Sigmoid colon (tissue), 6 donors: ENCODE measurements at regions not wholly inside any gene's neighbourhood (a gene's known extent, or its start where the extent isn't known, plus 50 kb on each side); places are given as distances from the start of the nearest gene placed in this dataset.

Source experiments
- DNase-seq: peaks from one replicate; pipeline ENCODE4 v3.0.0-alpha.2; 2019
- H3K27ac ChIP-seq, 4 donors: fragments of 200-600 bp; sonication (generic); one replicate each; pipeline ENCODE4 v1.5.1; 2016 to 2019; ENCODE audit warnings: mild to moderate bottlenecking in 1 of 4
- H3K27me3 ChIP-seq, 3 donors: fragments of 200-600 bp; sonication (generic); one replicate each; pipeline ENCODE4 v1.5.1; 2019; ENCODE audit warnings: mild to moderate bottlenecking in 1 of 3
- H3K36me3 ChIP-seq, 4 donors: fragments of 200-600 bp; sonication (generic); one replicate each; pipeline ENCODE4 v1.5.1; 2016 to 2019
- H3K4me1 ChIP-seq, 4 donors: fragments of 200-600 bp; sonication (generic); one replicate each; pipeline ENCODE4 v1.5.1; 2017 to 2019
- H3K4me3 ChIP-seq, 4 donors: fragments of 200-600 bp; sonication (generic); one replicate each; pipeline ENCODE4 v1.5.1; 2017 to 2019; ENCODE audit warnings: mild to moderate bottlenecking in 2 of 4, moderate library complexity in 1 of 4
- H3K9me3 ChIP-seq, 4 donors: fragments of 200-600 bp in 3 of 4; sonication (generic) in 3 of 4; one replicate each; pipeline versions ENCODE4 v1.5.1 to v1.6.1; 2013 to 2019
- EP300 ChIP-seq, 4 donors: sonication (generic); formaldehyde crosslinking; IDR thresholded peaks; one replicate each; pipeline ENCODE4 v1.6.1; 2017; ENCODE audit warnings: antibody characterized with exemption in 4 of 4
- POLR2A ChIP-seq, 2 donors: fragments of 450-650 bp; IDR thresholded peaks; one replicate each; pipeline ENCODE4 v1.6.1; 2016; ENCODE audit warnings: antibody characterized with exemption in 2 of 2, mild to moderate bottlenecking in 2 of 2, moderate library complexity in 2 of 2
- POLR2AphosphoS5 ChIP-seq, 4 donors: sonication (generic); formaldehyde crosslinking; IDR thresholded peaks; one replicate each; pipeline ENCODE4 v1.6.1; 2017; ENCODE audit warnings: antibody characterized with exemption in 4 of 4
- WGBS, 2 donors: extraction: QIAGEN DNeasy Blood & Tissue Kit; methylation state at CpG; one replicate each; pipeline ENCODE4 v1.1.7; 2013; 5-methylcytosine and 5-hydroxymethylcytosine counted together
- intact Hi-C: fragments of 100-400 bp; cut with DNase I; formaldehyde crosslinking; loops from one replicate; pipeline ENCODE4 v1.15.1; 2023
- TF ChIP-seq, protein P1 (sequence below), 4 experiments: fragments of 450-650 bp in 3 of 4; fragments of 200-600 bp in 1 of 4; IDR thresholded peaks; one replicate each; pipeline ENCODE4 v1.5.1; 2016 to 2019; ENCODE audit warnings: antibody characterized with exemption in 4 of 4, mild to moderate bottlenecking in 3 of 4, moderate library complexity in 2 of 4
- donor health status: healthy with polysubstance abuse.
- donor health status: healthy.

DNA sequence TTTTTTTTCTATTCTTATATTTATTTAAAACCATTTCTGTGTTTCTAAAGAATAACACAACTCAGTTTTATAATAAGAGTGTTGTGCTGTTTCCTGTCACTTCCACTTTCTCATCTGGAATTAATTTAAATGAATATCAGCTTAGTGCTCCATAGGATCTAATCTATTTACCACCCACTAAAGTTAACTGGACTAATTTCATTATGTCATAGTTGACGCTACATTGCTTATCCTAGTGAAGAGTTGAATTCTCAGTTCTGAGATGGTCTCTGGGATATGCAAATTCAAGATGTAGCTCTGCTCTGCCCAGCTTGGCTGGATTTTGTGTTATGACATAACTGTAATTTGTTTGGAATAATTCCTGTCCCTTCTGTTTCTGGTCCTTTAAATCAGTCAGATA, 380.1 kb downstream of the METTL15 start:
- no peaks in the 10 kb centered on the region for H3K27me3 ChIP-seq
- H3K4me3 ChIP-seq: no peak overlapping the region
- H3K9me3 ChIP-seq: no peaks in the 10 kb centered on the region
- WGBS, 2 donors: 47 to 60% methylated on average over 1 of the region's 1 CpG
- intact Hi-C loops: no loop called here
- no peaks in the 10 kb centered on the region for H3K4me1 ChIP-seq
- no peak for TF ChIP-seq EP300 (IDR thresholded peaks at IDR 0.05)
- no peak for TF ChIP-seq POLR2AphosphoS5 (IDR thresholded peaks at IDR 0.05)
- TF ChIP-seq, protein P1, sequence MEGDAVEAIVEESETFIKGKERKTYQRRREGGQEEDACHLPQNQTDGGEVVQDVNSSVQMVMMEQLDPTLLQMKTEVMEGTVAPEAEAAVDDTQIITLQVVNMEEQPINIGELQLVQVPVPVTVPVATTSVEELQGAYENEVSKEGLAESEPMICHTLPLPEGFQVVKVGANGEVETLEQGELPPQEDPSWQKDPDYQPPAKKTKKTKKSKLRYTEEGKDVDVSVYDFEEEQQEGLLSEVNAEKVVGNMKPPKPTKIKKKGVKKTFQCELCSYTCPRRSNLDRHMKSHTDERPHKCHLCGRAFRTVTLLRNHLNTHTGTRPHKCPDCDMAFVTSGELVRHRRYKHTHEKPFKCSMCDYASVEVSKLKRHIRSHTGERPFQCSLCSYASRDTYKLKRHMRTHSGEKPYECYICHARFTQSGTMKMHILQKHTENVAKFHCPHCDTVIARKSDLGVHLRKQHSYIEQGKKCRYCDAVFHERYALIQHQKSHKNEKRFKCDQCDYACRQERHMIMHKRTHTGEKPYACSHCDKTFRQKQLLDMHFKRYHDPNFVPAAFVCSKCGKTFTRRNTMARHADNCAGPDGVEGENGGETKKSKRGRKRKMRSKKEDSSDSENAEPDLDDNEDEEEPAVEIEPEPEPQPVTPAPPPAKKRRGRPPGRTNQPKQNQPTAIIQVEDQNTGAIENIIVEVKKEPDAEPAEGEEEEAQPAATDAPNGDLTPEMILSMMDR (IDR thresholded peaks at IDR 0.05): no peak
- no peak for TF ChIP-seq POLR2A (IDR thresholded peaks at IDR 0.05)
- no peak overlapping the region for H3K27ac ChIP-seq
- DNase-seq: no peak
- H3K36me3 ChIP-seq: no peaks in the 10 kb centered on the region

DNA sequence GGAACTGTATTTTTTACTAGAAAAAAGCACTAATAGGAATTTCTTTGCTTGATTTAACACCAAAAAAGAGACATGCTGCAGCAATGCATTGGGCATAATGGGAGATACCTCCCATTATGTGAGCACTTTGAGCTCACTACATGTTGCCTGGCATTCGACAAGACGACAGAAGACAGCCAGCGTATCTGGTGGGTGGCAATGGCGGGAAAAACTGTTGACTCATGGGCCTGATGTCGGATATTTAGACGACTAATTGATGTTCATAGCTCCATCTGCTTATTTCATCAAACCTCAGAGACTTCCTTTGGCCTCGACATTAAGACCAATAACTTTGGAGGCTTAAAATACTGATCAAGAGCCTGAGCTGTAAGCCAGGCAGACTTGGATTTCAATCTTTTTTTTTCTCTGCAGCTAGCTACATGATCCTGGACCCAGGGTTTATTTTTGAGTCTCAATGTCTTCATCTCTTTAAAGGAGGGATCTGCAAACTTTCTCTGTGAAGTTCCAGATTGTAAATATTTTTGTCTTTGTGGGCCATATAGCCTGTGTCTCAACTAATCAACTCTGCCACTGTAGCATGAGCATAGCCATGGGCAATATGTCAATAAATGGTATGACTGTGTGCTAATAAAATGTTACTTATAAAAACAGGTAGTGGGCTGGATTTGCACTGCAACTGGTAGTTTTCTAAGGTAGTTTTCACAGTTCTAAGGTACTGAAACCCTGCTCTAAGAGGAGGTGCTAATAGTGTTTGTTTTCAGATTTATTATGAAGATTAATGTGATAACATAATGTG, 375.1 kb downstream of the METTL15 start:
- Histone ChIP-seq H3K36me3 (no peaks in the 10 kb centered on the region), H3K9me3 (no peaks in the 10 kb centered on the region), H3K4me3 (no peak overlapping the region), H3K4me1 (no peaks in the 10 kb centered on the region), H3K27ac (no peak overlapping the region), H3K27me3 (no peaks in the 10 kb centered on the region)
- intact Hi-C loops: no loop called here
- TF ChIP-seq EP300 (IDR thresholded peaks at IDR 0.05) (no peak), POLR2AphosphoS5 (IDR thresholded peaks at IDR 0.05) (no peak), POLR2A (IDR thresholded peaks at IDR 0.05) (no peak)
- TF ChIP-seq, protein P1 (IDR thresholded peaks at IDR 0.05): no peak
- no peak for DNase-seq
- 91 to 94% methylated on average over 7 of the region's 7 CpGs for WGBS, 2 donors

DNA sequence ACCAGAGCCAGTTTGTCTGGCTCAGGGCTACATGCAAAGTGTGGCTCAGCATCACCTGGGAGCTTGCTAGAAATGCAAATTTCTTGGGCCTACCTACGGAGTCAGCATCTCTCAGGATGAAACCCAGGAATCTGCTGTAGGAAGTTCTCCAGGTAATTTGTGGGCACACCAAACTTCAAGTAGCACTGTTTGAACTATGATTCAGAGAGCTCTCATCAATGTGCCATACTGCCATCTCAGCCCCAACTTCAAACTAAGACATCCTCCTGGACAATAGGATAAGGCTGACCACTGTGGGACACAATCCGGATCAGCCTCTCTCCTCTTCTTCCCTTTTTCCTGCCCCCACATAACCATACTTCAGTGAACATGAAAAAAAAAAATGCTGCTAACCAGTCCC, 374.5 kb downstream of the METTL15 start:
- intact Hi-C loops: no loop called here
- DNase-seq: no peak
- Histone ChIP-seq H3K36me3 (no peaks in the 10 kb centered on the region), H3K27ac (no peak overlapping the region), H3K9me3 (no peaks in the 10 kb centered on the region), H3K27me3 (no peaks in the 10 kb centered on the region), H3K4me1 (no peaks in the 10 kb centered on the region), H3K4me3 (no peak overlapping the region)
- TF ChIP-seq POLR2AphosphoS5 (IDR thresholded peaks at IDR 0.05): no peak
- TF ChIP-seq, protein P1 (IDR thresholded peaks at IDR 0.05): no peak
- TF ChIP-seq POLR2A (IDR thresholded peaks at IDR 0.05): no peak
- TF ChIP-seq EP300 (IDR thresholded peaks at IDR 0.05): no peak
- WGBS, 2 donors: 83 to 88% methylated on average over 2 of the region's 2 CpGs

DNA sequence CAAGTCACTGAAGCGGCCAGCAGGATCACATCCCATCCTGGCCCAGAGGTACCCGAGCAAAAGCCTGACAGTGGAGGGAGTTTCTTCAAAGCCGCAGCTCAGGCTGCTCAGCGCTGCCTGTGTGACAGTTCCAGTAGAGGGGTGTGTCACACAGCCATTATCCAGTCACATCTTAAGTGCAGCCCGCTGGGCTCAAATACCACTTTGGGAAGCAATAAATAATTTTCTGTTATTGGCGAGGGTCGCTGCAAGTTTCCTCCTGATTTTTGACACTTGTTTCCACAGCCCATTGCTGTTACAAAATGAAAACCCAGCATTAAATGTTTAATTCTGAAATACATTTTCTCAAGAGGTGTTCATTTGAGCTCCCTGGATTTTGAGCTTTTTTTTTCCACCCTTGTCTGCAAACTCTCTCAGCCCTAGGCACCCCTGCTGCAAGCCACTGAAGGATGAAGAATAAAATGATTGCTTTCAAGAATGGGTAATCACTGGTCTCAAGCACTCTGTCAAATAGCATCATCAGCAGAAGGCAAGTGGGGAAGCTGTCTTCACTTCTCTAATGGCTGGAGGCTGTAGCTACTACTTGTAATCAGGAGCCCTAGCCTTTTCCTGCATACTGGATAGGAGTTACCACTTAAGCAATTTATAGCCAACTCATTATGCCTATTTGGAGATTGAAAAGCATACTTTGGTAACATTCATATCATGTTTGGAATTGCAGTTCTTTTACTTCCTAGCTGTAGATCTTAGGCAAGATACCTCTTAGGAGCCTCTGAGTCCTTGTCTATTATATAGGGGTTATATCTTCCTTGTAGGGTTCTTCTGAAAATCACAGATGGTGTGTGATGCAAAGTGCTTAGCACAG, 373.7 kb downstream of the METTL15 start:
- H3K4me3 ChIP-seq: no peak overlapping the region
- whole genome bisulfite sequencing, 2 donors: 80 to 81% methylated on average over 7 of the region's 7 CpGs
- no peaks in the 10 kb centered on the region for H3K27me3 ChIP-seq
- intact Hi-C loops: no loop called here
- H3K27ac ChIP-seq: no peak overlapping the region
- DNase-seq: no peak
- H3K36me3 ChIP-seq: no peaks in the 10 kb centered on the region
- peaks cover 0 to 3% (median 0%) of the 10 kb centered on the region in 4 donors for H3K4me1 ChIP-seq
- no peaks in the 10 kb centered on the region for H3K9me3 ChIP-seq
- no peak for TF ChIP-seq POLR2A (IDR thresholded peaks at IDR 0.05)

DNA sequence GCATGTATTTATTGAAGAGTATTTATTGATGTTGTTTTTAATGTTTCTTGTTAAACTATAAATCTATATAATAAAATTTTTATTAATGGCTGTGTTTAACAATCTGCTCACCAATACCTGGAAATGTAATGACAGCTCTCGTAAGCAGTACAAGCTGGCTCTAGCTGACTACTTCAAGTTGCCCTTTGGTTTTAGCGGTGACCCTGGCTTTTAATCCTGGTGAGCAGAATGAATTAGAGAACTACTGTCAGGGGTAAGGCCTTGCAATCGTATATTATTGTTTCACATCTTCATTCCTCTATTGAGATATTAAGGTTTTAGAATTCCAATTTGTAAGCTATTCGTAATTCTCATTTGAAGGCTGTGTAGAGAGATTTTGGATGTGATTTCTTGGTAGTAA, 372.2 kb downstream of the METTL15 start:
- Histone ChIP-seq H3K4me3 (no peak overlapping the region), H3K27ac (no peak overlapping the region), H3K36me3 (no peaks in the 10 kb centered on the region), H3K4me1 (peaks cover 0 to 15% (median 10%) of the 10 kb centered on the region in 4 donors), H3K27me3 (no peaks in the 10 kb centered on the region), H3K9me3 (no peaks in the 10 kb centered on the region)
- DNase-seq: no peak
- WGBS, 2 donors: 92 to 93% methylated on average over 4 of the region's 4 CpGs
- intact Hi-C loops: no loop called here
- TF ChIP-seq, protein P1 (IDR thresholded peaks at IDR 0.05): no peak
- TF ChIP-seq EP300 (IDR thresholded peaks at IDR 0.05) (no peak), POLR2AphosphoS5 (IDR thresholded peaks at IDR 0.05) (no peak), POLR2A (IDR thresholded peaks at IDR 0.05) (no peak)
